Urinary bladder (tissue), 3 donors: ENCODE measurements at regions not wholly inside any gene's neighbourhood (a gene's known extent, or its start where the extent isn't known, plus 50 kb on each side); places are given as distances from the start of the nearest gene placed in this dataset.
"Not testable (repeated sequence)": the region's sequence is repeated elsewhere in the genome, so short reads cannot be mapped to it uniquely, and the experiment has no call there.

Experiments used
- DNase-seq: peaks from one replicate; pipeline ENCODE4 v3.0.0-alpha.2; 2015; ENCODE audit errors: extremely low spot score
- H3K27ac ChIP-seq: one replicate; pipeline ENCODE4 v1.5.1; 2013; ENCODE audit warnings: low read depth, mild to moderate bottlenecking, moderate library complexity
- H3K36me3 ChIP-seq: one replicate; pipeline ENCODE4 v1.6.1; 2013; ENCODE audit warnings: mild to moderate bottlenecking, moderate library complexity; ENCODE audit not compliant: insufficient read depth
- H3K4me1 ChIP-seq: one replicate; pipeline ENCODE4 v1.6.1; 2013; ENCODE audit warnings: mild to moderate bottlenecking, moderate library complexity; ENCODE audit not compliant: insufficient read depth
- H3K4me3 ChIP-seq: one replicate; pipeline ENCODE4 v1.5.1; 2013; ENCODE audit warnings: low read depth, low read length
- WGBS: extraction: QIAGEN DNeasy Blood & Tissue Kit; methylation state at CpG from one replicate; pipeline ENCODE4 v1.1.7; 2013; 5-methylcytosine and 5-hydroxymethylcytosine counted together
- donor health status: healthy with polysubstance abuse.
- donor health status: healthy.

DNA sequence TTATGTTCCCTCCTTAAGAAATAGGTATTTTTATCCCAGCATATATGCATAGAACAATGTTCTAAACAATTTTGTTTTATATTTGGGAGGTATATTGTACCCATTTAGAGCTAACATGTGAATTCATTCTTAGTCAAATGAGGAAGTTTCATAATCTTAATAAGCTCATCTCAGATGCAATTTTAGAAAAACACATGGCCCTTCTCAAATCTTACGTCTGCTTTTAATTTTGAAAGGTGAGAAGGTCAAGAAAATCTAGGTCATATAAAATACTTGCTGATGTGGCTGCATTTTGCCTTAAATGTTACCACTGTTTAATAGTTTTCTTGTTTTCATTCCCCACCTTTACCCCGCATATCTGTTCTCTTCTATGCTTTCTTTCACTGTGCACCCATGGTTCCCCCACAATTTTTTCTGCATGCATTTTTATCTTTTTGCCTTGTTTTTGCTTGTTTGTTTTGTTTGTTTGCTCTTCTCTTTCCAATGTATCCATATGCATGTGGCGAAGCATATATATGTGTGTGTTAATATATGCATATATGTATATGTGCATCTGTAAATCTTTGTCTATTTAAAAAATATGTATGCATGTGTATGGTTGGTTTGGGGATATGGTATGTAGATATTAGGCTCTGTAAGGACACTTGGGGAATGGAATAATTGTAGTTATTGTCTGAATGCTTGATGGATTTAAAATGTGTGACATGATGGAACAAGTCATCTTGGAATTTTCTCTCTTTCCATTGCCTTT, 317.1 kb downstream of the BCAT1 start:
- no peak overlapping the region for H3K4me3 ChIP-seq
- no peaks in the 10 kb centered on the region for H3K4me1 ChIP-seq
- no peak for DNase-seq
- H3K27ac ChIP-seq = no peak overlapping the region
- no peaks in the 10 kb centered on the region for H3K36me3 ChIP-seq
- WGBS = 85% methylated on average over 3 of the region's 3 CpGs

DNA sequence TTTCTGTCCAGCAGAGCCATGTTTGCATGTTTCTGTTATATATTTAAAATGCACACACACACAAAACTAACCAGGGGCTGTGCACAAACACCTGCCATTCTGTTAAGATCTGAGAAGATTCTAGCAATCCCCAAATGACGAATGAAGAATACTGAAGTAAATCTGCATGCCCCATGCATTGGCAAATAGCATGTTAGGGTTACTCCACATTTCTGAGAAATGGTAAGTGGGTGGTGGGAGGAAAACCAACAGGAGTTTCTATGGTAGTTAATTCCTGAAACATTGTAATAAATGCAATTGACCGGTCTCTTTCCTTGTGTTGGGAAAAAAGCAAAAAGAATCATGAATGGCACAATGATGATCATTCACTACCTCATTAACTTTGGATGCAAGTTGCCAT, 318.0 kb downstream of the BCAT1 start:
- 94% methylated on average over 2 of the region's 2 CpGs for WGBS
- no peak overlapping the region for H3K4me3 ChIP-seq
- H3K36me3 ChIP-seq = no peaks in the 10 kb centered on the region
- H3K4me1 ChIP-seq = no peaks in the 10 kb centered on the region
- H3K27ac ChIP-seq = no peak overlapping the region
- no peak for DNase-seq

DNA sequence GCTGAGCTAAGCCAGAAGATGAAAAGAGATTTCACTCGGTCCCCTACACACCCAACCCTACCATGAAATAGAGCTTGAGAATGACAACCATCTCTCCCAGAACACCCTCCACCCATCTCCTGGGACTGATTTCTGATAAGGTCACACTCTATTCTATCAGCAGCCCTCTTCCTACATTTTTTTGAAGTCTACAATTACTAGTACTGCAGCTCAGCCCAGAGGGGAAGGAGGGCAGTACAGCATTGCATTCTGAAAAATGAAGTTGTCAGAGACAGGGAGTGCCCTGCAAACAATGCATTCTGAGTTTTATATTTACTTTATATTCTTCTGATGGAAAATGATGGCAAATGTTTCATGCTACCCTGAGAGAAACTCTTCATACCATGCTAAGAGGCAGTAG, 318.5 kb downstream of the BCAT1 start:
- no peak overlapping the region for H3K4me3 ChIP-seq
- no peak for DNase-seq
- 90% methylated on average over 1 of the region's 1 CpG for WGBS

DNA sequence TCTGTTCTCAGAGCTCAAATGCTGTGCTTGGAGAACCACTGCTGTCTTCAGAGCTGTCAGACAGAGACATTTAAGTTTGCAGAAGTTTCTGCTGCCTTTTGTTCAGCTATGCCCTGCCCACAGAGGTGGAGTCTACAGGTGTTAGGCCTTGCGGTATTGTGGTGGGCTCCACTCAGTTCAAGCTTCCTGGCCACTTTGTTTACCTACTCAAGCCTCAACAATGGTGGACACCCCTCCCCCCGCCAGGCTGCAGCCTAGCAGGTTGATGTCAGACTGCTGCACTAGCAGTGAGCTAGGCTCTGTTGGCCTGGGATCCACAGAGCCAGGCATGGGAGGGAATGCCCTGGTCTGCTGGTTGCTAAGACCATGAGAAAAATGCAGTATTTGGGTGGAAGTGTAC, 323.8 kb downstream of the BCAT1 start:
- WGBS = 94% methylated on average over 2 of the region's 2 CpGs
- H3K27ac ChIP-seq = no peak overlapping the region
- no peaks in the 10 kb centered on the region for H3K4me1 ChIP-seq
- H3K4me3 ChIP-seq = no peak overlapping the region
- DNase-seq = no peak
- H3K36me3 ChIP-seq = no peaks in the 10 kb centered on the region

More for the DNA sequence above, 318.5 kb downstream of the BCAT1 start:
- Histone ChIP-seq H3K36me3 (no peaks in the 10 kb centered on the region), H3K4me1 (no peaks in the 10 kb centered on the region), H3K27ac (no peak overlapping the region)

DNA sequence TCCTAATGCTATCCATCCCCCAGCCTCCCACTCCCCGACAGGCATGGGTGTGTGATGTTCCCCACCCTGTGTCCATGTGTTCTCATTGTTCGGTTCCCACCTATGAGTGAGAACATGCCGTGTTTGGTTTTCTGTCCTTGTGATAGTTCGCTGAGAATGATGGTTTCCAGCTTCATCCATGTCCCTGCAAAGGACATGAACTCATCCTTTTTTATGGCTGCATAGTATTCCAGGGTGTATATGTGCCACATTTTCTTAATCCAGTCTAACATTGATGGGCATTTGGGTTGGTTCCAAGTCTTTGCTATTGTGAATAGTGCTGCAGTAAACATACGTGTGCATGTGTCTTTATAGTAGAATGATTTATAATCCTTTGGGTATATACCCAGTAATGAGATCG, 328.9 kb downstream of the BCAT1 start:
- H3K4me3 ChIP-seq, H3K4me1 ChIP-seq, DNase-seq, H3K27ac ChIP-seq, H3K36me3 ChIP-seq: not testable (repeated sequence)
- 97% methylated on average over 6 of the region's 6 CpGs for WGBS

DNA sequence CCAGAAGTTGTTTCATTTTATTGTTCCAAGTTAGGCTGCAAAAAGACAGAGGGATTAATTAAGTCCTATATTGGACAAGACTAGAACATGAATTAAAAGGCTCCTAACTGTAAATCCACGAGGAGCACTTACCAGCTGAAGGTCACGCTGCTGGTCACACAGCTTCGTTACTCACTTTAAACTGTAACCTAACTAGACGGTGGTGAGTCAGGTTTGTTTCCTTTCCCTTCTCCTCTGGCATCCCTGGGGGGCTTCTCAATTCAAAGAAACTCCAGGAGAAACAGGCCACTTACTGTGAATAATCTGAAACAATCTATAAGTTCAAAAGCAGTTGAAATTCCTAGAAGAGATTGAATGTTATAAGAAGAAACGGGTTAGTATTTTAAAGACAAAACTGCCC, 331.4 kb downstream of the BCAT1 start:
- no peak for DNase-seq
- Histone ChIP-seq H3K27ac (no peak overlapping the region), H3K36me3 (no peaks in the 10 kb centered on the region), H3K4me3 (no peak overlapping the region), H3K4me1 (no peaks in the 10 kb centered on the region)
- 71% methylated on average over 5 of the region's 5 CpGs for WGBS

DNA sequence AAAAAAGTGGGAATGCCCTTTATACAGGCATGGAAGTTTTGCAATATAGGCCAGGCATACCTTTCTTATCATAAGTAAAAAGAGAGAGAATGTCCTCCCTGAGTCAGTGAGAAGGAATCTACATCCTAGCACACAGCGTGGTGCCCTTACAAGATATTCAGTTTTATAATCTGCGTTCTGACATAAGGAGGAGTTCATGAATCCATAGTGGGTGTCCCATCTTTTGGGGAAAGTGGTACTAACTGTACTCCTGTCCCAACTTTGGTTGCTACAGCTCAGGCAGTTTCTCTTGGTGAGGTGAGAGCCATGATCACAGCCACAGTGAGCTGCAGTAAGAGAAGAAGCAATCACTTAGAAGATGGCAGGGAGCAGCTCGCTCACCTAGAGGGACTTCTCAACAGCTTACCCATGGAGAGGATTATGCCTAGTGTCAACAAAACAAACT, 332.9 kb downstream of the BCAT1 start:
- Histone ChIP-seq H3K27ac (no peak overlapping the region), H3K4me1 (no peaks in the 10 kb centered on the region), H3K36me3 (no peaks in the 10 kb centered on the region), H3K4me3 (no peak overlapping the region)
- DNase-seq = no peak
- 77% methylated on average over 3 of the region's 3 CpGs for WGBS

DNA sequence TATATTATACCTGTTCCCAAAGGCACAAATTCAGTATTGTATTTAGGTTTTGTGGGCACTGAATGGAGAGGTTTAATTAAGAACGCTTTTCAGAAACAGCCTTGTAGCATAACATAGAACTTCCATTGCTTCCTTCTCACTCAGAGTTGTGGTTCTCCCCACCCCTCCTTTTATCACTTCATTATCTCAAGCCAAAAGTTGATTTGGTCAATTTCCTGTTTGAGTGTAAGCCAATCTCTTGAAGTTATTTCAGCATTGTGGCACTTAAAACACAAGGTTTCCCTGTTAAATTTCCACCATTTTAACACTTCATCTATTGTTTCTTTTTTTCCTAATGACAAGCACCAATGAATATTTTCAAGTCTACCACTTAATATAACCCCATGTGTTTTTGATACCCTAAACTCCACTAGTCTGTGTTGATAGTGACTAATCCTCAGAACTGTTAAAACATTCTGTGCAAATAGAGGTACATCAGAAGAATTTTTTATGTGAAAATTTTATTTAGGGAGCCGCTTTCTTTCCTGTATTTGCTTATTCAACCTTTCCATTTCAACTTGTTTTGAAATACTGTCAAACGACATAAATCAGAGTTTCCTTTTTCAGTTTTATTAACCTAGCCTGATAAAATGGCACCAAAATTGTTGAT, 340.1 kb downstream of the BCAT1 start:
- WGBS = 45% methylated on average over 3 of the region's 3 CpGs
- Histone ChIP-seq H3K4me3 (no peak overlapping the region), H3K4me1 (no peaks in the 10 kb centered on the region), H3K27ac (no peak overlapping the region), H3K36me3 (no peaks in the 10 kb centered on the region)
- DNase-seq = no peak

DNA sequence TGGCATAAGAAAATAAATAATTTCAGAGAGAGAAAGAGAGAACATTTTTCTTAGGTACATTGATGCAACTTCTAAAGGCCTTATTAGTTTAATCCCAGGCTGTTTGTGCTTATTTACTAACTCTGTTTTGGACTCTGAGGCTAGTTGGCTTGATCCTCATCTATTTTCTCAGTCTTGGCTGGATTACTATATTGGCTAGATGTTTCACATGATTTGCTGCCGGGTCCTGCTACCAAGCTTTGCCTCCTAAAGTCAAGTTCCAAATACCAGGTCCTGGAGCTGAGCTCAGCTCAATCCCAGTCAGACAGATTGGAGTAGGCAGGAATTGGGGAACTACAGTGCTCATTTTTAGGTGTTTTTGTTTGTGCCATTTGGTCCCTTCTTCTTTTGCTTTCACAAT, 340.8 kb downstream of the BCAT1 start:
- H3K36me3 ChIP-seq = no peaks in the 10 kb centered on the region
- no peak overlapping the region for H3K27ac ChIP-seq
- DNase-seq = no peak
- no peak overlapping the region for H3K4me3 ChIP-seq
- no peaks in the 10 kb centered on the region for H3K4me1 ChIP-seq
- WGBS = 52% methylated on average over 1 of the region's 1 CpG

DNA sequence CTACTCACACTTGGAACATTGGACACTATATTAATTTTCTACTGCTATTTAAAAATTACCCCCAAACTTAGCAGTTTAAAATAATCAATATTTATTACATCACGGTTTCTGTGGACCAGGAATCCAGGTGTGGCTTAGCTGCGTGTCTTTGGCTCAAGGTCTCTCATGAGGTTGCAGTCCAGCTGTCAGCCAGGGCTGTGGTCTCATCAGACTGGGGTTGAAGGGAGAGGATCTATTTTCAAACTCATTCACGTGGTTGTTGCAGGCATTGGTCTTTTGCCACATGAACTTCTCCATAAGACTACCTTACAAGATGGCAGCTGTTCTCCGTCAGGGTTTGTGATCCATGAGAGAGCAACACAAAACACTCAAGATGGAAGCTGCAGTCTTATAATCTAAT, 343.0 kb downstream of the BCAT1 start:
- H3K4me3 ChIP-seq = no peak overlapping the region
- no peak overlapping the region for H3K27ac ChIP-seq
- 87% methylated on average over 4 of the region's 4 CpGs for WGBS
- no peak for DNase-seq
- H3K36me3 ChIP-seq = no peaks in the 10 kb centered on the region
- no peaks in the 10 kb centered on the region for H3K4me1 ChIP-seq

DNA sequence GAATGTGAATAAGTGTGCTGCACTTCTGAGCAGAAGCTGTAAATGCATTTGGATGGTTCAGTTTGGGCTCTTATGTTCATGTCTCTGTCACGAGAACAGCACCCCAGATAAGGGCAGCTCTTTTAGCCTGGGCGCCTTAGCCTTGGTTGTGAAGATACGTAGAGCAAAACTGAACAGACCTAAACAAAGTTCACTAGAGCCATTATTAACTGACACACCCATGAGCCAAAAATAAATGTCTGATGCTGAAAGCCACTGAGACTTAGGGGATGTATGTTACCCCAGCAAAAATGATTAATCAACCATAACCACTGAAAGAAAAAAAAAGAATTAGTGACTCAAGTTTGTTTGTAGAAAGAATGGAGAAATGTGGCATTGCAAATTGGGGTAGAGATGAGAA, 343.4 kb downstream of the BCAT1 start:
- no peaks in the 10 kb centered on the region for H3K4me1 ChIP-seq
- no peak overlapping the region for H3K27ac ChIP-seq
- WGBS = 44% methylated on average over 3 of the region's 3 CpGs
- DNase-seq = no peak
- no peaks in the 10 kb centered on the region for H3K36me3 ChIP-seq
- H3K4me3 ChIP-seq = no peak overlapping the region

DNA sequence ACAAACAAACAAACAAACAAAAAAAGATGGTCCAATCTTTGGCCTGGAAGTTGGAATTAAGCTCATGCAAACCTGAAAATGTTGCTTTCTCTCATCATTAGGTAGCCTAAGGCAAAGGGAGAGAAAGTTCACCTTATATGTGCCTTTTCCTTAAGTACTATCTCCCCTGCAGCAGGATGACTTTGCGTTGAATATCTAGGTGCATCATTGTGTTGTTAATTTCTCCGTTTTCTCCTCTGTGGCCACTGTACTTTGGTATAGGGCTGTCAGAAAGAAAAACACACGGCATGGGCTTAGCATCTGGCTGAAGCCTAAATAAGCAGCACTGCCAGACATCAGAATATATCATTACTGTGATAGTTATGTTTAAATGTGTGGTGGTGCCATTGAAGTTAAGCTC, 345.5 kb downstream of the BCAT1 start:
- Histone ChIP-seq H3K27ac (no peak overlapping the region), H3K36me3 (no peaks in the 10 kb centered on the region), H3K4me1 (no peaks in the 10 kb centered on the region), H3K4me3 (no peak overlapping the region)
- no peak for DNase-seq
- WGBS = 73% methylated on average over 3 of the region's 3 CpGs

DNA sequence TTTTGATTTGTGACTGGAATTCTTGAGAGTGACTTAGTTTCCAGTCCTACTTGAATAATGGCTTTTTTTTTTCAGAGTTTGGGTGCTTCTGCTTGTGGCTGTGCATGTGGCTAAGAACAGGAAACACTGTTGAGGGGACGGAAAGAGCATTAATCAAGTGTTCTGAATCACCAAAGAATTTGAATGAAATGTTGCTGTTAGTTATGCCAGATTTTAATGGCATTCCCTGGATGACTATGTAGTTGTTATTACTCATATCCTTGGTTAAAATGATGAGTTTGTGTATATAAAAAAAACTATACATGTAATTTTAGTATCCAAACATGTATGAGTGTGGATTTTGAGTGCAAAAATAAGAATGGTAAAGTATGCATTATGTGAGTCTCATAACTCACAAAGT, 347.9 kb downstream of the BCAT1 start:
- Histone ChIP-seq H3K4me1 (no peaks in the 10 kb centered on the region), H3K4me3 (no peak overlapping the region), H3K27ac (no peak overlapping the region), H3K36me3 (no peaks in the 10 kb centered on the region)
- 47% methylated on average over 1 of the region's 1 CpG for WGBS
- no peak for DNase-seq

DNA sequence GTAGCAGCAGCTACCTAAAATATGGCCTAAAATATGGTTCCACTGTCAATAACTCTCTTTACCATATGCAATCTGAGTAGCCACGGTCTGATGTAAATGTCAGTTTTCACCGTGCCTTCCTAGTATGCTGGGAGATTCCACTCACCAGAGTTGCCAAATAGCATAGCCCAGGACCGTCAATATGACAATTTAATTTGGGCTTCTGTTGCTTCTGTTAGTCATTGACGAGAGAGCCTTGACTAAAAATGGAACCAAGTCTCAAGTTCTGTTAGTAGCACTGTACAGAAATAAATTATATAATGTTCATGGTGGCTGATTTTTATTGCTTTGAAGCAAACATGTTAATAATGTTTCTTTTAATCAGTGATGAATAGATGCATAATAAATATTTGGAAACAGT, 348.4 kb downstream of the BCAT1 start:
- 88% methylated on average over 4 of the region's 4 CpGs for WGBS
- Histone ChIP-seq H3K4me3 (no peak overlapping the region), H3K36me3 (no peaks in the 10 kb centered on the region), H3K4me1 (no peaks in the 10 kb centered on the region), H3K27ac (no peak overlapping the region)
- no peak for DNase-seq
